ENCODE measurements at regions not wholly inside any gene's neighbourhood (a gene's known extent, or its start where the extent isn't known, plus 50 kb on each side); places are given as distances from the start of the nearest gene placed in this dataset.

DNA sequence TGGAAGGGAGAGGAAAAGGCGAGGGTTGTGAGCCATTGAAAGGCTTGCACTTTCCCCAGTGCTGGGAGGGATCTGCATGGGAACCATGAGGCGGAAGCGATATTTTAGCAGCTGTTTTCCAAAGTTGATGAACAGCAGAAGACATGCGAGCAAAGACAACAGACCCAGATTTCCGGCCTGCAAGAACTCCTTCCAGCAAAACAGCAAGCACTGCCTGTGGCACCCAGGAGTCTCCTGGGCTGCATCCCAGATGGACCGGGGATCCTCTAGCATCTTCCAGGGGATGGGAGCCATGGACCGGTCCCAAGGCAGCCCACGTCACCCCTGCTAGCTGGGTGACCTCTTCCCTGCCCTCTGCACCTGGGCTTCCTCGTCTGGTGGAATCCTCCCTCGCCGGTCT lies 162.8 kb downstream of the IRF8 start:
- DNase-seq = peak; percentile 59

DNA sequence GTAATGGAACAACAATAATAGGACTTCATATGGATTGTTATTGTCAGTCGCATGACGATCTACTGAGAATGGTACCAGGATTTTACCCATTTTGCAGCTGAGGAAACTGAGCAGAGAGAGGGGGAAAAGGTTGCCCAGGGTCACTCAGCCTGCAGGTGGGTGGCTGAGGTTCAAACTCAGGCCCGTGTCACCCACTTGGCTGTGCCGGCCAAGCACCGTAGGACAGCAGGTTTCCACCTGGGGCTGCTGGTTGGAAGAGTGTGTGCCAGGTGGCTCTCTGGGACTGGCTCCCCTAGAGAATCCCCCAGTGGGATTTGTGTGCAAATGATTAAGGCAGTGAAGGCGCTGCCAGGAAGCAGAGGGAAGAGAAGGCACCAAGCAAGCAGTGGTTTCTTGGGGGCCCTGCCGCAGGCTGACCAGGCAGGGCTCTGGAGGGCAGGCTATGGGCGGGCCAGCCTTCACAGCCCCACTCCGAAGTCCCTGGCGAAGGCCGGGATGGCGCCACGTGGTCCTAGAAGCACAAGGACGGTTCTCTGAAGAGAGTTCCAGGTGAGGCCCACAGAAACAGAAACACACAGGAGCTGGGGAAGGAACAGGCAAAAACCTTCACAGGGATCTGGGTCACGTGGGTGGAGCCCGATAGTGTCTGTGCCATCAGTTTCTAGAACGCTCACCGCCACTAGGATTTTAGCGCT lies 163.5 kb downstream of the IRF8 start:
- no peak for DNase-seq

DNA sequence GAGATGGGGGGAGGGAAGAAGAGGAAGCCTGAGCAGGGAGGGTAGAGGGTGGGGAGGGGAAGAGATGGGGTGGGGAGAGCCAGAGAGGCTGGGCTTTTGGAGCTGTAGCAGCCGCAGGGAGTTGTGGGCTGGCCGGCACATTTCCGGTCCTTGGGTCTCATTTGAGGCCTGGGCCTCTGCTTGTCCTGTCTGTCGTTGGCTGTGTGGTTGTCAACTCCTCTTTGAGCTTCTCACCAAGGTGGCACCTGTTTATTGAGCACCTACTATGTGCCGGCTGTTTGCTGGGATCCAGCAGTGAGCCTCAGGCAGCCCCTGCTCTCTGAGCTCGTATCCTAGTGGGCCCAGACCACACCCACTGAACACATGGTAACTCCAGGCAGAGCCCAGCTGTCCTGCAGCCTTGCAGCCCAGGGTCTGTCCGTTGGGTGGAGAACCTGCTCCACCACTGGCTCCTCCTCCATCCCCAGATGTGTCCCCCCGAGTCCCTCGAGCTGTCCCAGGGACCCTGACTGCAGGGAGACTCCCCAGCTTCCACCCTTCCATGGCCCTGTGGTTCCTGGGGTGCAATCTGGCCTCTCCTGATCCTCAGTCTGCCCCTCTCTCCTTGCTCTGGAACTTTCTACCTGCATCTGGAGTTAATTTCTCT lies 164.9 kb downstream of the IRF8 start:
- DNase-seq = no peak

DNA sequence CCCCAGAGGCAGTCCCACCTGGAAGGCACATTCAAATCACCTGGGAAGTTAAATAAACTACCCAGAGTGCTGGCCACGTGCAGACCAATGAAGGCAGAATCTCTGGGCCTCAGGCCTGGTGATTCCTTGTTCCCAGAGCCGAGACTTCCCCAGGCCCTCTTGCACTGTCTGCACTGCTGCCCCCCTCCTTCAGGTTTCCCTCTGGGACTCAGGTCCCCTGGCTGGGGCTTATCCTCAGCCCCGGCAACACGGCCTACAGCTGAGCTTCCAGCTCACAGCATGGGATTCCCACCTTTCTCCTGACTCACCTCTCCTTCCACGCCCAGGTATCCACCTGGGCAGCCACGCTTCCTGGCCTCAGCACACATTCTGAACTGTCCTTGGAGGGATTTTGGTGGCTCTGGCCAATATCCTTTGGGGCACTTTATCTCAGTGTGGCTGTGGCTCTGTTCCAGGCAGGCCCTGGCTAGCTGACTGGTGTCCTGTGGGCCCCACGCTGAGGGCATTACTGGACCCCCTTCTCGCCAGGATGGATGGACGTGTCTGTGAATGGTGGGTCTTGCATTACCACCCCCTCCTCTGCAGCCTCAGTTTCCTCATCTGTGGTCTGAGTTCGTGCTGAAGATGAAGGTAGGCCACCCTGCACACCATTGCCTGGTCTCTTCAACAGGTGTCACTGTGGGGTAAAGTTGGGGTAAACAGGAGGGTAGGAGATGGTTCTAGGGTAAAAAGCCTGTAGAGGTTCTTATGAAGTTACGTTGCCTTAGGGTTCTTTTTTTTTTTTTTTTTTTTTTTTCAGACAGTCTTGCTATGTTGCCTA lies 165.7 kb downstream of the IRF8 start:
- no peak for DNase-seq

DNA sequence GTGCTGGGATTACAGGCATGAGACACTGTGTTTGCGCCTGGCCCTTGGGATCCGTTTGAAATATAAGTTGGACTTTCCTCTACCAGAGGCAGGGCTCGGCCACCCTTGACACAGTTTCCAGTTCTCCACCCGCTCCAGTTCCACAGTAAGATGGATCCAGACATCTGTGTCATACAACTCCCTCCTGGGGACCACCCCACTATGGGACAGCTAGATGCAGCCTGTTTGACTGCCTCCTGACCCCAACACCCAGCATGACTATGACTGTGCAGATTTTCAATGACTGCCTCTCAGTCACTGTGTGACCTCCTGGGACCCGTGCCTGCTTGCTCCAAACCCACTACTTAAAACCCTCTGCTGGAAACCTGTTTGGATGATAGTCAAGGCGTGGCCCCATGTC lies 166.7 kb downstream of the IRF8 start:
- DNase-seq = no peak

DNA sequence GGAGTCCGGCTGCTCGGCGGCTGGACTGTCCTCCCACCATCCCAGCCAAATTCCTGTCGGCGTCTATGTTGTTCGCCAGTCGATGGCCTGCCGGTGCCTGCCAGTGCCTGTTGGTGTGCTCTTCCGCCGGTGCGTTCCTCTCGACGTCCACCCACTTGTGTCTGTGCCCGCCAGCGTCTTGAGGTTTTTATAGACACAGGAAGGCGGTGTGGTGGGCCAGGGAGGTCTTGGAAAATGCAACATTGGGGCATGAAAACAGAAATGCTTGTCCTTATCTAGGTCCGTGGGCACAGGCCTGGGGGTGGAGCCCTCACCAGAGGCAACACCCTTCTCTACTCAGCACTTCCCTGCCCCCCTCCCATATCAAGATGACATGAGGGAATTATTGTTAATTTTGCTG lies 167.8 kb downstream of the IRF8 start:
- DNase-seq = no peak

DNA sequence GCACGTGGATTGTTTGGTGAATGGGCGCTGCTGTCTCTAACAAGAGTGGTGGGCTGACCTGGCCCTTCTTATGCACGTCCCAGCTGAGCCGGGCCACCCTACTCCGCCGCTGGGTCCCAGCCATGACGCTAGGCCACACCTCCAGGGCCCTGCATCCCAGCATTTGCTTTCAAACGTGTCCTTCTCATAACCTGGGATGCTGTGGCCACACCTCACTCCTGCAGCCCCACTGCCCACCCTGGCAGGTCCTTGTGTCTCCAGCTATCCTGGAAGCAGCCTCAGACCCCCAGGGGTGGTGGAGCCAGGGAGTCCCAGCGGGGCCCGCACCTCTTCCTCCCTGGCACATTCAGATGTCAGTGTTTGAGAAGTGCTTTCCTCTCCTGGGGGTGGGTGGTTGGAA lies 168.6 kb downstream of the IRF8 start:
- no peak for DNase-seq

DNA sequence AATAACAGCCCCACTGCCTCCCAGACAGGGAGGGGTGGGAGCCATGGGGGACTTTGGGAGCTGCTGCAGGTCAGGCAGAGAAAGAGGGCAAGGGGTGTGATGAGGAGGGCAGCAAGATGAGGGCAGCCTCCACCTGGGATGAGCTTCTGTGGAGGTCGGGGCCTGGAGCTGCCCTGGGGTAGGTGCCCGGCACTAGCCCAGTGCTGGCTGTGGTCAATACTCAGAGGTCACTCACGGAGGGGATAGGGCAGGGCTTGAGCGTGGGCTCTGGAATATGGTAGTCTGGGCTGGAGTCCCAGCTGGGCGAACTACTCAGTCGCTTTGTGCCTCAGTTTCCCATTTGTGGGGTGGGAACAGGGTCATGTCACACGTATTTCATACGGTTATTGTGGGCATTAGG lies 169.0 kb downstream of the IRF8 start:
- DNase-seq = no peak

DNA sequence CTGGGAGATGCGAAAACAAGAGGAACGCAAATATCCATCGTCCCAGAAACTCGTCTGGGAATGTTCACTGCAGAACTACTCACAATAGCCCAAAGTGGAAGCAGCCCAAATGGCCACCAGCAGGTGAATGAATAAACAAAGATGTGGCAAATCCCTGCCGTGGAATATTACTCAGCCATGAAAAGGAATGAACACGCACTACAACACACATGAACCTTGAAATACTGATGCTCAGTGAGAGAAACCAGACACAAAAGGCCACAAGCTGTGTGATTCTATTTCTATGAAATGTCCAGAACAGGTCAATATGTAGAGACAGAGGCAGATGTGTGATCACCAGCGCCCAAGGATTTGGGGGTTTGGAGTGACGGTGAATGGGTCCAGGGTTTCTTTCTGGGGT lies 169.8 kb downstream of the IRF8 start:
- no peak for DNase-seq

DNA sequence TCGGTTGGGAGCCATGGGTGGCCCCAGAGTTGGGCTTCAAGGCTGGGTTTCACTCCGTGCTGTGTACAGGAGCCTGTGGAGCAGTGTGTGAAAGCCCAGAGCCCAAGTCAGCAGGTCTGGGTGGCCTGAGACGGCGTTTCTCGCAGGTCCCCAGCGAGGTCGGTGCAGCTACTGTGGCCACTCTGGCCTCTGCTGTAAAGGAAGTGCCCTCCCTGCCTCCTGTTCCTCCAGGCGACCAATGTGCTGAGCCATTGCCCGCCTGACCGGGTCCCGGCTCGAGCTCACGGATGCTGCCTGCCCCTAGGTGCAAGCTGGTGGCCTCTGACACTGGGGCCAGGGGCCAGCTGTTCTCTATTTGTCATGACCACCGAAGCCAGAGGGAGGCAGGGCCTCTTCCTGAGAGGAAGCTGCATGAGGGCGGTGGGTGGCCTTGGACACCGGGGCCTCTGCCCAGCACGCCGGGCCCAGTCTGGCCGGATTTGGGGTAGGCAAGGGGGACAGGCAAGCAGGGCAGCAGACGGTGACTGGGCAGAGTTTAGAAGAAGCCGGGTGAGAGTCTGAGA lies 170.9 kb downstream of the IRF8 start:
- DNase-seq = no peak

DNA sequence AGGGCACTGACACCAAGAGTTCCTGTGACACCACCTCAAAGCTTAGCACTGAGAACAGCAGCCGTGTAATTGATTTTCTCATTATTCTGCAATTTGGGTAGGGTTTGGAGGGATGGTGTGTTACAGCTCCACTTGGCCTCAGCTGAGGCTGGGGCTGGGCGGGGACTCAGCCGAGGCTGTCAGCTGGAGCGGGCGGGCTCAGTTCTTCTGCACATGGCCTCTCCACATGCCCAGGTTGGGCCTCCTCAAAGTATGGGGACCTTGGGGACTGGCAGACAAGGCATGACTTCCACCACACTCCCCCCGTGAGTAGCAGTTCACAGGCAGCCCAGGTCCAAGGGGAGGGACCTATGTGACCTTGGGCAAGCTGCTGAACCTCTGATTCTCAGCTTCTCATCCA lies 171.5 kb downstream of the IRF8 start:
- DNase-seq = no peak

DNA sequence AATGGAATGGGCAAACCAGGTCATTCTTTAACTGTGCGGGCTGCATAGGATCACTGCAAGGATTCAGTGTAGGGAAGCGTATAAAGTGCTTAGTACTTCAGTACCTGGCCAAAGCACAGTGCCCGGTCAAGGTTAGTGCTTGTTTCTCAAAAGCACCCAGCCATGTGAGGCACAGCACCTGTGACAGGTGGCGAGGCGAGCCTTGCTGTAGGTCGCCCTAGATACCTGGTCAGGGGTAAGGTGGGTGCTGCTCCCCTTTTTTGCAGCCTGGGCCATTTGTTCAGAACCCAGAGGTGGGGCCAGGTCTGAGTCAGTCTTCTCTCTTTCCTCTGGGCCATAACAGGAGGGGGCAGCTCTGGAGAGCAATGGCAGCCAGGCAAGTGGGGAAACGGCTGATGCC lies 172.0 kb downstream of the IRF8 start:
- DNase-seq = no peak

DNA sequence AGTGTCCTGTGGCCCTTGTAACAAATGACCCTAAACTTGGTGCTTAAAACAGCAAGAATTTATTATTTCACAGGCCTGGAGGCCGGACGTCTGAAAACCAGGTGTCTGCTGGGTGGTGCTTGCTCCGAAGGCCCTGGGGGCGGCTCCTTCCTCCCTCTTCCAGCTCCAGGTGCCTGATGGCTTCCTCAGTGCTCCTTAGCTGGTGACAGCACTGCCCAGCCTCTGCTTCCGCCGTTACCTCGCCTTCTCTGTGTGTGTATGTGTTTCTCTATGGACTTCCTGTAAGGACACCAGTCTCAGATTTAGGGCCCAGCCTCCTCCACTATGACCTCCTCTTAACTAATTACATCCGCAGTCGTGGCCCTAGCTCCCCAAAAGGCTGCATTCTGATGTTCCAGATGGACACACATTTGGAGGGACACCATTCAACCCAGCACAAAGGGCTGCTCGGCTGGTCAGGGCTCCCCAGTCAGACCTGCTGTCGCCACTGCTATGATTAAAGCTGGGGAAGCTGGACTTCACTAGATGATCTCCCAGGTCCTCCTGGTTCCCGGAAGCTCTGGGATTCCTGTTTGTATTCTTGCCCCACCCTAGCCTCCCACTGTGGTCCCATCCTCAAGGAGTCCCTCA lies 172.8 kb downstream of the IRF8 start:
- no peak for DNase-seq

DNA sequence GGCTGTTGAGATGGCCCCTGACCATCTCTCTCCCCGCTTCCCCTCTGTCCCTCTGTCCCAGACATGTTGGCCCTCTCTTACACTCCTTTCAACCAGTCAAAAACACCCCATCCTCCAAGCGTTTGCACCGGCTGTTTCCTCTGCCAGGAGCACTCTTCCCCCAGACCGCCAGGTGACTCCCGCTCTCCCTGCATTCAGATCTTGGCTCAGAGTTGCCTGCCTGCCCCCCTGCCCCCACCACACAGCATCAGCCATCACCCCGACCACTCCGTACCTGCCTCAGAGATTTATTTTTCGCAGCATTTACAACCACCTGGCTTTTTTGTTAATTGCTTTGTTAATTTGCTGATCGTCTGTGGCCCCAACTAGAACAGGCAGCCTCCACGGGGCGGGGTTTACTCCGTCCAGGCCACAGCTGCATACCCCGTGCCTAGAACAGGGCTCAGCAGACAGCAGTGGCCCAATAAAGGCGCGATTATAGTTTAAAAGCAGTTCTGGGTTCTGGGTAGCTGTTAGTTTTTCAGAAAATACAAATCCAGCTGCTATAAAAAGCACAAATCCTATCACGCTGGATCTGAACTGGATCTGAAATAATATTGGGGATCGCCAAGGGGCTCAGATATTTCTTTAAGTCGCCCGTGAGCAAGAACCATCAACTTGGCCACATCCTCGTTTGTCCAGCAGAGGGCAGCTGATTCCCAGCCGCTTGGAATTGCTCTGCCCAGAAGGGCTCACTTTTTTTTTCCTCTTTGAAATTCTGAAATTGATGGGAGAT lies 173.6 kb downstream of the IRF8 start:
- DNase-seq = peak; percentile 78

DNA sequence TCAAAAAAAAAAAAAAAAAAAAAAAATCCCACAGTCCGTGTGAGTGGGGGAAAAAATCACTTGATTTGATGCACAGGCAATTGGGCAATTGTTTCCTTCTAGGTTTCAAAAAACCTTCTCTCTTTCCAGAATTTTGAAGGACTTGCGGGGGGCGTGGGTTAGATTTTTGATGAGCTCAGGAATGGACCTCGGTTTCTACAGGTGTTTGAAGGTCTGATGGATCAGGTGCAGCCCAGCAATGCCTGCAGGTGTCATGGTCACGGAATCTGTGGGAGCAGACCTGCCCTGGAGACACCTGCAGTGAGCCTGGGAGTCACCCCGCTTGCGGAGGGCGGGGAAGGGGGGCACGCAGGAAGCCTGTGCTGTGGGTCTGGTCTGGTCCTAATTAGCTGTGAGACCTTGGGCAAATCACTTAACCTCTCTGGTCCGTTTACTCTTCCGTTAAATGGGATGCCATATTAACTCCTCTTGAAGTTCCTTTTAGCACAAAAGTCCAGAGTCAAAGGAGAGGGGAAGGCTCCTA lies 174.2 kb downstream of the IRF8 start:
- DNase-seq = no peak

DNA sequence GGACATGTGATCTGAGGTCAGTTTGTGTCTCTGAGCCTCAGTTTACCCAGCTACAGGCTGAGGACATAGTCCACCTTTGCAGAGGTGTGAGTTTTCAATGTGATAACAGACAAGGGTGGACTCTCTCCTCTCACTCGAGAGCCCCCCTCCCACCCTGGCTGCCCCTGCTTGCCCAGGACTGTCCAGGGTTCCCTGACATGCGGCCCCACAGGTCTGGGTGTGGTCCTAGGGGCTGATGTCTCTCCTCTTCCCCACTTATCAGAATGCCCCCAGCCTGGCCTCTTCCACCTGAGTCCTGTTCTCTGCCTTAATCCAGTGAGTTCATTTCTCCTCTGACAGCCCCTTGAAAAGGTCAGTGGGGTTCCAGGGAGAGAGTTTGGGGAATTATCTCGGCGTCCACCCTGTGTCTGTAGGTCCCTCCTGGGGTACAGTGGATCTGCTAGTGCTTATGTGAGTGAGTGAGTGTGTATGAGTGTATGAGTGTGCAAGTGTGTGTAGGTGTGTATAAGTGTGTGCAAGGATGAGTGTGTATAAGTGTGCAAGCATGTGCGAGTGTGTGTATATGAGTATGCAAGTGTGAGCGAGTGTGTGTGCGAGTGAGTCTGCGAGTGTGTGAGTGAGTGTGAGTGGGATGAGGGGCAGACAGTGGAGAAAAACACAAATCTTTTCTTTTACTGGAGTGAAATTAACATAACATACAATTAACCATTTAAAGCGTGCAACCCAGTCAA lies 175.0 kb downstream of the IRF8 start:
- DNase-seq = no peak

DNA sequence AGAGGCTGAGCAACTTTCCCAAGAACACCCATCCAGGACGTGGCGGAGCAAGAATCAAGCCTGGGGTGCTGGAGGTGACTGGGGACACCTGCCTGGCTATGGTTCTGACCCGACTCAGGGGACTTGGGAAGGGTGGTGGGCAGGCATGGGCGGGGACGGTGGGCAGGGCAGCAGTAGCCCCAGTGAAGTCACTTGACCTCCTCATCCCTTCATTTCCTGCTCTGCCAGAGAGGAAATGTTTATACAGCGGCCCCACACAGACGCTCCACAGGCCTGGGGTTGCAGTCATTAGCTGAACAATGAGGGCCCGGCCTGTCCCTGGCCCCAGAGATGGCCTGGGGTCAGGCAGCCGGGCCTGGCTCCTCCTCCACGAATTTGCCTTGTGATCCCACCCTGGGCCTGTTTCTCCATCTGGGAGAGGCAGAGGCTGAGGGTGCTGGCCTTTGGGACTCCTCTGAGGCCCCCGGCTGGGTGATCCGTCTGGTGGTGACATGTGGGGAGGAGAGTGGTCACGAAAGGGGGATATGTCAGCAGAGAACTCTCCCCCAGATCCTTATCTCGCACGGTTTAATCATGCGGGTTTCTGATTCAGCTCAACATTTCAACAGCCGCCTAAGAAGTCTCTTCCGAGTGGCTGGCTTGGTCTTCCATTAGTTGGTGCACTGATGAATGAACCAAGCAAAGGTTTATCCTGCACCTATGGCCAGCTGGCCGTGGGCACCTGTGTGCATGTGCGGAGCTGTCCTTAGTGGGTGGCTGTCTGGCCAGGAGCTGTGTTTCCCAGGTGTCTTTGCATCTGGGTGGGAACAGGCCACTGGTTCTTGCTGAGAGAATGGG lies 175.9 kb downstream of the IRF8 start:
- no peak for DNase-seq

DNA sequence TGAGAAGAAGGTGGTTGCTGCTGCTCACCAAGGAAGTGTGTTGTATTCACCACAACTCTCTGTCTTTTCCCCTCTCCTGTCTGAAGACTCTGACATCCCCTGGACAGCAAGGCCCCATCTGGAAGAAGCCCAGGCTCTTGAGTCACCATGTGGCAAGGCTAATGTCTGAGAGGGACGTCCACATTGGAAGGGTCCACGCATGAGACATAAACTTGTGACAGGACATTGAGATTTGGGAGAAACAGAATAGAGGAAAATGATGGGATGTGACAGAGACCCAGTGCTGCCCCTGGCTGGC lies 176.5 kb downstream of the IRF8 start:
- no peak for DNase-seq

DNA sequence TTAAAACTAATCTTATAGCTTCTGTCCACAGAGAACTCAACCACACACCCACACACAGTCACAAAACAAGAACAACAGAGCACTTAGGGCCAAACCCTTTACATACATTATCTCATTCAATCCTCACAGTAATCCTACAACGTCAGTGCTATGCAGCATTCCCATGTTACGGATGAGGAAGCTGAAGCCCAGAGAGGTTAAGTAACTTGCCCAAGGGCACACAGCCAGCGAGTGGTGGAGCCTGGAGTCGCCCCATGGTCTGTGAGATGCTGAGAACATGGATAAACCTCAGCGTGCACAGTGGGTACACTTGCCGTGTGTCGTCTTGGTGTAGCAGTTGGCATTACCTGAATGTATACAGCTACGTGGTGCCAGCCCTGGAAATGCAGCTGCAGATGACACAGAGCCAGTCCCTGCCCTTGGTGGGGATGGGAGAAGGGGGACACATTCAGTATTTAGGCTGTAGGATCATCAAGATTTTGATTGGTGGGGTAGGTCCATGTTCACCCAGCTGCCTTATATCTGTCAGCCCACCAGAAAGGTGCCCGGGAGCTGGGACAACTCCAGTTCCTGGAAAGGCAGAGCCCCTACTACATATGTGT lies 177.0 kb downstream of the IRF8 start:
- DNase-seq = no peak

DNA sequence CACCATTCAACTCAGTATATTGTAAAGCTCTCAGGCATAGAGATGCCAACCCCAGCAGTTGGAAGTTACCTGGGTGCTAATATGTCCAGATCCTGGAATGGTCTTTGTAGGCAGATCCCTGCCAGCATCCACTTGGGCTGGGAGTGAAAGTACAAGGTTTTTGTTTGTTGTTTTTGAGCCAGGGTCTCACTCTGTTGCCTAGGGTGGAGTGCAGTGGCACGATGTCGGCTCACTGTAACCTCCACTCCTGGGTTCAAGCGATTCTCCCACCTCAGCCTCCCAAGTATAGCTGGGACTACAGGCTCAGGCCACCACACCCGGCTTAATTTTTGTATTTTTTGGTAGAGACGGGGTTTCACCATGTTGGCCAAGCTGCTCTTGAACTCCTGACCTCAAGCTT lies 177.6 kb downstream of the IRF8 start:
- no peak for DNase-seq

Measured in hindlimb muscle (tissue), 1 donor.